Small intestine (tissue), 7 donors: ENCODE measurements at regions not wholly inside any gene's neighbourhood (a gene's known extent, or its start where the extent isn't known, plus 50 kb on each side); places are given as distances from the start of the nearest gene placed in this dataset.
"Not testable (repeated sequence)": the region's sequence is repeated elsewhere in the genome, so short reads cannot be mapped to it uniquely, and the experiment has no call there.

Experiments used
- DNase-seq, 2 donors: peaks; one replicate each; pipeline versions ENCODE4 v3.0.0 to v3.0.0-alpha.2; 2013
- FAIRE-seq: peaks from 2 replicates; lab custom pipeline; 2012; peaks lifted over from hg19 to GRCh38; lab: Jason Lieb, UNC
- H3K27ac ChIP-seq, 3 donors: one replicate each; pipeline ENCODE4 v1.5.1; 2013; ENCODE audit warnings: low read length in 2 of 3, mild to moderate bottlenecking in 2 of 3, control low read depth in 1 of 3, inconsistent platforms in 1 of 3, low read depth in 1 of 3, moderate library complexity in 1 of 3
- H3K27me3 ChIP-seq, 3 donors: one replicate each; pipeline ENCODE4 v1.6.1; 2013; ENCODE audit warnings: low read length in 3 of 3, inconsistent platforms in 1 of 3; ENCODE audit not compliant: control insufficient read depth in 3 of 3, insufficient read depth in 3 of 3
- H3K36me3 ChIP-seq, 3 donors: one replicate each; pipeline ENCODE4 v1.6.1; 2013; ENCODE audit warnings: low read length in 3 of 3, inconsistent platforms in 1 of 3, low read depth in 1 of 3, mild to moderate bottlenecking in 1 of 3, moderate library complexity in 1 of 3; ENCODE audit not compliant: control insufficient read depth in 3 of 3, insufficient read depth in 2 of 3
- H3K4me1 ChIP-seq, 3 donors: one replicate each; pipeline ENCODE4 v1.6.1; 2013; ENCODE audit warnings: low read length in 2 of 3, inconsistent platforms in 1 of 3, low read depth in 1 of 3, mild to moderate bottlenecking in 1 of 3, moderate library complexity in 1 of 3; ENCODE audit not compliant: control insufficient read depth in 3 of 3, insufficient read depth in 2 of 3
- H3K4me3 ChIP-seq, 3 donors: one replicate each; pipeline ENCODE4 v1.5.1; 2013; ENCODE audit warnings: low read length in 3 of 3, control low read depth in 1 of 3, inconsistent platforms in 1 of 3, low read depth in 1 of 3, mild to moderate bottlenecking in 1 of 3, moderate library complexity in 1 of 3
- H3K9me3 ChIP-seq, 2 donors: one replicate each; pipeline ENCODE4 v1.6.1; 2013; ENCODE audit warnings: low read depth in 1 of 2, low read length in 1 of 2; ENCODE audit not compliant: control insufficient read depth in 2 of 2, insufficient read depth in 1 of 2
- WGBS, 3 donors: extraction: QIAGEN DNeasy Blood & Tissue Kit; methylation state at CpG; one replicate each; pipeline ENCODE4 v1.1.7; 2013; 5-methylcytosine and 5-hydroxymethylcytosine counted together
- donor health status: healthy with polysubstance abuse.
- donor health status: control.
- donor health status: control.
- donor health status: Bipolar disorder and iron deficiency.
- donor health status: healthy.

DNA sequence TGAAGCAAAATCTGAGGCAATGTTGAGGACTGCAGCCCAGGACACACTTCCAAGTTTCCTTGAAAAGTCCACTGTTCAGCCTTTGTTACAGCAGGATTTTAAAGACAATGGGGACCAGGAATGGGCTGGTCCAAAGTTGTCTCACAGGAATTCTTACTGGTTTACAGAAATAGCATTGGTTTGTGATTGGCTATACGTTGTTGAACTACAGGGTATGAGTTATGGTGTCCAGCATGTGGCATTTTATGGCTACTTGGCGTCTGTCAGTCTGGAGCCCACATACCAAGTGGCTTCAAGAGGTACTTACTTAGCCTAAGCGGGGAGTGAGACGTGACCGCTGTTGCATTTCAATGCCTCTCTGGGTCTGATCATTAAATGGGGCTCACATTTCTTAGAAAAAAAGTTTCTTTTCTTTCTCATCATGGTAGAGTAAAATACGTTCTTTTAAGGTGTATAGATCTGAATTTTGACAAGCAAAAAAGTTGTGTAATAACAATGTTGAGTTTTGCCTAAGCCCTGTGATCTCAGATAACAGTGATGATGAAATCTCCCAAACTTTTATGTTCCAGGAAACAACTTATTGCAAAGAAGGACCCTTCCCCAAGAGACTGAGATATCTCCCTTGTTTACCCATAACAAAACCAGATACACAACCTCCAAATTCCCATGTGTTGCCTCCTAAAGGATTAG lies 100.0 kb upstream of the TRIM24 start:
- no peak for FAIRE-seq
- Histone ChIP-seq H3K4me3 (no peak overlapping the region), H3K27ac (no peak overlapping the region), H3K27me3 (no peaks in the 10 kb centered on the region), H3K4me1 (no peaks in the 10 kb centered on the region), H3K9me3 (peaks cover 0 to 13% of the 10 kb centered on the region in 2 donors), H3K36me3 (no peaks in the 10 kb centered on the region)
- WGBS, 3 donors: 83 to 91% (median 89%) methylated on average over 6 of the region's 6 CpGs
- DNase-seq: no peak

DNA sequence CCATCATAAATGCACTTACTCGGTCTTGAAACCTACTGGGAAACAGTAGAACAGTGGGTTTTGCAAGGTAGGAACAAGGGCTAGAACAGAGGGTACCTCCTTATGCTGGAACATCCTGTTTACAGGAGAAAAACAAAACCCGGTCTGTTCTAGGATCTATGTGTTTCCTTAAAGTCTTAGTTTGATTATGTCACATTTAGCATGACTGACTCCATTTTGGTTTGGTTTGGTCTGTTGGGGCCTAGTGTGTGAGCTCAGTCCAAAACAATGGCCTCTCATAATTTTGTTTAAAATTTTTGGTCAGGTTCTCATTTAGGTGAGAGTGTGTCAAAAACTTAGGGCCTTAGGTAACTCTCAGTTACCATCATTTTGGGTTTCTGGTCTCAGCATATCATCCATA lies 96.3 kb upstream of the TRIM24 start:
- Histone ChIP-seq H3K27ac (no peak overlapping the region), H3K4me3 (no peak overlapping the region), H3K36me3 (no peaks in the 10 kb centered on the region), H3K4me1 (no peaks in the 10 kb centered on the region), H3K27me3 (no peaks in the 10 kb centered on the region), H3K9me3 (peaks cover 0 to 39% of the 10 kb centered on the region in 2 donors)
- DNase-seq: no peak
- WGBS, 3 donors: 82 to 92% (median 85%) methylated on average over 2 of the region's 2 CpGs
- no peak for FAIRE-seq

DNA sequence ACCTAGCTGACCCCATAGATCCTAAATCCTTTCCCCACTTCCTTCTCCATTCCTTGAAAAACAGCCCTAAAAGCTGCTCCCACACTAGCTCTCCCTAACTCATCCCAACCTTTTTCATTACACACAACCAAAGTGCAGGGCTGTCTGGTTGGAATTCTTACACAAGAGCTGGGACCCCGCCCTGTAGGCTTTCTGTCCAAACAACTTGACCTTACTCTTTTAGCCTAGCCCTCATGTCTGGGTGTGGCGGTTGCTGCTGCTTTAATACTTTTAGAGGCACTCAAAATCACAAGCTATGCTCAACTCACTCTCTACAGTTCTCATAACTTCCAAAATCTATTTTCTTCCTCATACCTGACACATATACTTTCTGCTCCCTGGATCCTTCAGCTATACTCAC lies 93.9 kb upstream of the TRIM24 start:
- H3K4me1 ChIP-seq, H3K36me3 ChIP-seq, H3K27me3 ChIP-seq, H3K4me3 ChIP-seq, DNase-seq, FAIRE-seq, H3K27ac ChIP-seq: not testable (repeated sequence)
- 88 to 96% (median 90%) methylated on average over 2 of the region's 2 CpGs for WGBS, 3 donors
- peaks cover 0 to 55% of the 10 kb centered on the region in 2 donors for H3K9me3 ChIP-seq

DNA sequence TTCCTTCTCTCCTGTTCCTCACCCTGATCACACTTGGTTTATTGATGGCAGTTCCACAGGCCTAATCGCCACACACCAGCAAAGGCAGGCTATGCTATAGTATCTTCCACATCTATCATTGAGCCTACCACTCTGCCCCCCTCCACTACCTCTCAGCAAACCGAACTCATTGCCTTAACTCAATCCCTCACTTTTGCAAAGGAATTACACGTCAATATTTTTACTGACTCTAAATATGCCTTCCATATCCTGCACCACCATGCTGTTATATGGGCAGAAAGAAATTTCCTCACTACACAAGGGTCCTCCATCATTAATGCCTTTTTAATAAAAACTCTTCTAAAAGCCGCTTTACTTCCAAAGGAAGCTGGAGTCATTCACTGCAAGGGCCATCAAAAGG lies 93.4 kb upstream of the TRIM24 start:
- not testable (repeated sequence) for DNase-seq, H3K4me1 ChIP-seq, H3K27me3 ChIP-seq, FAIRE-seq, H3K27ac ChIP-seq, H3K36me3 ChIP-seq, H3K4me3 ChIP-seq
- peaks cover 0 to 56% of the 10 kb centered on the region in 2 donors for H3K9me3 ChIP-seq
- 92 to 97% (median 93%) methylated on average over 4 of the region's 4 CpGs for WGBS, 3 donors

DNA sequence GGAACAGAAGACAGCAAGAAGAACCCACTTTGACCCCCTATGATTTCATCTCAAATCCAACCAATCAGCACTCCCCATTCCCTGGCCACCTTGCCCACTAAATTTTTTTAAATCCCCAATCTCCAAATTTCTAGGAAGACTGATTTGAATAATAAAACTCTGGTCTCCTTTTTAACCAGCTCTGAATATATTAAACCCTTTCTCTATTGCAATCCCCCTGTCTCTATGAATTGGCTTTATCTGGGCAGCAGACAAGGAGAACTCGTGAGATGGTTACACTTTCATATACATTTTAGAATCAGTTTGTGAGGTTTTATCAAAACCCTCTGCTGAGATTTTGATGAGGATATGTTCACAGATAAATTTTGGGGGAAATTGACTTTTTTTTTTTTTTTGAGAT lies 90.3 kb upstream of the TRIM24 start:
- no peak for FAIRE-seq
- Histone ChIP-seq H3K27ac (no peak overlapping the region), H3K9me3 (peaks cover 0 to 56% of the 10 kb centered on the region in 2 donors), H3K36me3 (no peaks in the 10 kb centered on the region), H3K4me1 (no peaks in the 10 kb centered on the region), H3K4me3 (no peak overlapping the region), H3K27me3 (no peaks in the 10 kb centered on the region)
- 86 to 87% (median 87%) methylated on average over 1 of the region's 1 CpG for WGBS, 3 donors
- no peak for DNase-seq

DNA sequence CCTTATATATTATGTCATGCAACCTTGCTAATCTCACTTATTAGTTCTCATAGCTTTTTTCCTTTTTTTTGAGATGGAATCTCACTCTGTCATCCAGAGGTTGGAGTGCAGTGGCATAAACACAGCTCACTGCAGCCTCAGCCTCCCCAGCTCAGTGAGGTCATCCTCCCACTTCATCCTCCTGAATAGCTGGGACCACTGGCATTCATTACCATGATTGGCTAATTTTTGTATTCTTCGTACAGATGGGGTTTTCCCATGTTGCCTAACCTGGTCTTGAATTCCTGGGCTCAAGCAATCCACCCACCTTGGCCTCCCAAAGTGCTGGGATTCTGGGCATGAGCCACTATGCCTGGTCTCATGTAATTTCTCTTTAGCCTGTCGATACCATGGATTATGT lies 89.1 kb upstream of the TRIM24 start:
- Histone ChIP-seq H3K4me1 (no peaks in the 10 kb centered on the region), H3K4me3 (no peak overlapping the region), H3K9me3 (peaks cover 0 to 50% of the 10 kb centered on the region in 2 donors), H3K27ac (no peak overlapping the region), H3K27me3 (no peaks in the 10 kb centered on the region), H3K36me3 (no peaks in the 10 kb centered on the region)
- FAIRE-seq (no peak), DNase-seq (no peak)
- 80 to 93% (median 91%) methylated on average over 2 of the region's 2 CpGs for WGBS, 3 donors

DNA sequence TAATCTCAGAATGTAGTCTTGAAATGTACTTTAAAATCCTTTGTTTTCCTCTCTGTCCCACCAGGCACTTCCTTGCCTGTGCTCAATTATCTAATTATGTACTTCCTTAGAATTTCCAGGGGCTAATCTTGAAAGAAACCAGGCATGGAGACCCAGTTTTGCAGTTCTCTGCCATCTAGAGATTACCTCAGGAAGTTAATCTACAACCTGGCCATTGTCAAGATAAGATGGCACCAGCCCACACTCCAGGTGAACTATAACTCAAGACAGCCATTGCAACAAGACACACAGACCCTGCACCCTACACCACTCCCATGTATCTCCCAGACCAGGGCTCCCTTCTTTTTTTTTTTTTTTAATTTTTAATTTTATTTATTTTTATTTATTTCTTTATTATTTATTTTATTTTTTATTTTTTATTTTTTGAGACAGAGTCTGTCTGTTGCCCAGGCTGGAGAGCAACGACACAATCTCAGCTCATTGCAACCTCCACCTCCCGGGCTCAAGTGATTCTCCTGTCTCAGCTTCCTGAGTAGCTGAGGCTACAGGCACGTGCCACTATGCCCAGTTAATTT lies 85.9 kb upstream of the TRIM24 start:
- H3K36me3 ChIP-seq: no peaks in the 10 kb centered on the region
- H3K27ac ChIP-seq: no peak overlapping the region
- DNase-seq (peak in 1 of 2 donors; percentile 36), FAIRE-seq (no peak)
- peaks cover 0 to 33% of the 10 kb centered on the region in 2 donors for H3K9me3 ChIP-seq
- WGBS, 3 donors: 88 to 95% (median 92%) methylated on average over 3 of the region's 3 CpGs
- no peaks in the 10 kb centered on the region for H3K4me1 ChIP-seq
- no peaks in the 10 kb centered on the region for H3K27me3 ChIP-seq
- no peak overlapping the region for H3K4me3 ChIP-seq

DNA sequence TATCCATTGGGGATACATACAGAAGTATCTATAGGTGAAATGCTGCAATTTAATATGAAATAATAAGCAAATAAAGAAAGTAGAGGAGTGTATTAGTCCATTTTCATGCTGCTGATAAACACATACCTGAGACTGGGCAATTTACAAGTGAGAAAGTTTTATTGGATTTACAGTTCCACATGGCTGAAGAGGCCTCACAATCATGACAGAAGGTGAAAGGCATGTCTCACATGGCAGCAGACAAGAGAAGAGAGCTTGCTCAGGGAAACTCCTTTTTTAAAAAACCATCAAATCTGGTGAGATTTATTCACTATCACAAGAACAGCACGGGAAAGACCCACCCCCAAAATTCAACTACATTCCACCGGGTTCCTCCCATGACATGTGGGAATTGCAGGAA lies 82.8 kb upstream of the TRIM24 start:
- WGBS, 3 donors: 82 to 92% (median 85%) methylated on average over 2 of the region's 2 CpGs
- FAIRE-seq (no peak), DNase-seq (no peak)
- peaks cover 0 to 14% of the 10 kb centered on the region in 2 donors for H3K9me3 ChIP-seq
- H3K27me3 ChIP-seq: no peaks in the 10 kb centered on the region
- H3K27ac ChIP-seq: no peak overlapping the region
- no peak overlapping the region for H3K4me3 ChIP-seq
- H3K36me3 ChIP-seq: no peaks in the 10 kb centered on the region
- H3K4me1 ChIP-seq: no peaks in the 10 kb centered on the region
